ENCODE measurements at regions not wholly inside any gene's neighbourhood (a gene's known extent, or its start where the extent isn't known, plus 50 kb on each side); places are given as distances from the start of the nearest gene placed in this dataset.
A peak's percentile ranks its signal among the peaks of the same experiment; 100 is the strongest.

- no peak for DNase-seq
Observed at GRCh38 chr16:86095131-86095752, 196.3 kb downstream of the IRF8 start.

GRCh38 chr16:86095906-86096485, 197.0 kb downstream of the IRF8 start:
- no peak for DNase-seq

GRCh38 chr16:86096850-86097249, 197.9 kb downstream of the IRF8 start:
- no peak for DNase-seq

GRCh38 chr16:86099326-86099725, 200.4 kb downstream of the IRF8 start:
- DNase-seq = no peak

GRCh38 chr16:86100205-86101136, 201.5 kb downstream of the IRF8 start:
- peak; percentile 48 for DNase-seq

GRCh38 chr16:86101137-86101896, 202.4 kb downstream of the IRF8 start:
- DNase-seq = no peak

- DNase-seq = no peak
Observed at GRCh38 chr16:86101897-86102157, 202.9 kb downstream of the IRF8 start.

GRCh38 chr16:86103320-86103719, 204.4 kb downstream of the IRF8 start:
- DNase-seq = no peak

GRCh38 chr16:86104537-86105048, 205.6 kb downstream of the IRF8 start:
- DNase-seq = no peak

- DNase-seq = no peak
Observed at GRCh38 chr16:86107215-86107825, 208.4 kb downstream of the IRF8 start.

- no peak for DNase-seq
Observed at GRCh38 chr16:86108062-86108461, 209.1 kb downstream of the IRF8 start.

- DNase-seq = no peak
Observed at GRCh38 chr16:86110134-86110533, 211.2 kb downstream of the IRF8 start.

GRCh38 chr16:86110726-86111125, 211.8 kb downstream of the IRF8 start:
- no peak for DNase-seq

GRCh38 chr16:86112178-86112577, 213.2 kb downstream of the IRF8 start:
- DNase-seq = no peak

GRCh38 chr16:86117235-86117634, 218.3 kb downstream of the IRF8 start:
- no peak for DNase-seq

GRCh38 chr16:86117756-86118155, 218.8 kb downstream of the IRF8 start:
- no peak for DNase-seq

- no peak for DNase-seq
Observed at GRCh38 chr16:86118467-86119307, 219.7 kb downstream of the IRF8 start.

GRCh38 chr16:86120201-86121192, 221.5 kb downstream of the IRF8 start:
- no peak for DNase-seq

GRCh38 chr16:86121374-86122010, 222.5 kb downstream of the IRF8 start:
- DNase-seq = no peak

All from left hindlimb (tissue), 1 donor.